Ishikawa (cell line): ENCODE measurements at regions not wholly inside any gene's neighbourhood (a gene's known extent, or its start where the extent isn't known, plus 50 kb on each side); places are given as distances from the start of the nearest gene placed in this dataset.

Experiments
- CEBPB ChIP-seq: IDR thresholded peaks from 2 replicates; pipeline ENCODE4 v1.6.1; 2012
- CREB1 ChIP-seq: IDR thresholded peaks from 2 replicates; pipeline ENCODE4 v1.6.1; 2012; ENCODE audit warnings: low read depth
- EGR1 ChIP-seq: IDR thresholded peaks from 2 replicates; pipeline ENCODE4 v1.6.1; 2012
- EP300 ChIP-seq: IDR thresholded peaks from 2 replicates; pipeline ENCODE4 v1.6.1; 2012; ENCODE audit warnings: borderline replicate concordance
- FOXM1 ChIP-seq: IDR thresholded peaks from 2 replicates; pipeline ENCODE4 v1.6.1; 2012; ENCODE audit warnings: low read depth, borderline replicate concordance
- NFIC ChIP-seq: IDR thresholded peaks from 2 replicates; pipeline ENCODE4 v1.6.1; 2012
- RAD21 ChIP-seq: IDR thresholded peaks from 2 replicates; pipeline ENCODE4 v1.6.1; 2012; ENCODE audit warnings: low read depth
- REST ChIP-seq: IDR thresholded peaks from 2 replicates; pipeline ENCODE4 v1.6.1; 2012; ENCODE audit warnings: low read depth, mild to moderate bottlenecking
- TAF1 ChIP-seq: IDR thresholded peaks from 2 replicates; pipeline ENCODE4 v1.6.1; 2012; ENCODE audit warnings: low read depth, mild to moderate bottlenecking
- TCF12 ChIP-seq: IDR thresholded peaks from 2 replicates; pipeline ENCODE4 v1.6.1; 2012; ENCODE audit warnings: low read depth
- TEAD4 ChIP-seq: IDR thresholded peaks from 2 replicates; pipeline ENCODE4 v1.6.1; 2012
- YY1 ChIP-seq: IDR thresholded peaks from 2 replicates; pipeline ENCODE4 v1.6.1; 2012; ENCODE audit warnings: low read depth
- ZBTB7A ChIP-seq: IDR thresholded peaks from 2 replicates; pipeline ENCODE4 v1.6.1; 2012; ENCODE audit warnings: low read depth
- TF ChIP-seq, protein P1 (sequence below): IDR thresholded peaks from 2 replicates; pipeline ENCODE4 v1.6.1; 2012
- TF ChIP-seq, protein P2 (sequence below): IDR thresholded peaks from 2 replicates; pipeline ENCODE4 v1.6.1; 2012

- TF ChIP-seq FOXM1 (no peak), TEAD4 (no peak), REST (no peak), EGR1 (no peak), RAD21 (no peak), EP300 (no peak), CEBPB (no peak), NFIC (no peak), ZBTB7A (no peak), YY1 (no peak), TAF1 (no peak), CREB1 (no peak), TCF12 (no peak)
- TF ChIP-seq, protein P1, sequence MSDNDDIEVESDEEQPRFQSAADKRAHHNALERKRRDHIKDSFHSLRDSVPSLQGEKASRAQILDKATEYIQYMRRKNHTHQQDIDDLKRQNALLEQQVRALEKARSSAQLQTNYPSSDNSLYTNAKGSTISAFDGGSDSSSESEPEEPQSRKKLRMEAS: no peak
- TF ChIP-seq, protein P2, sequence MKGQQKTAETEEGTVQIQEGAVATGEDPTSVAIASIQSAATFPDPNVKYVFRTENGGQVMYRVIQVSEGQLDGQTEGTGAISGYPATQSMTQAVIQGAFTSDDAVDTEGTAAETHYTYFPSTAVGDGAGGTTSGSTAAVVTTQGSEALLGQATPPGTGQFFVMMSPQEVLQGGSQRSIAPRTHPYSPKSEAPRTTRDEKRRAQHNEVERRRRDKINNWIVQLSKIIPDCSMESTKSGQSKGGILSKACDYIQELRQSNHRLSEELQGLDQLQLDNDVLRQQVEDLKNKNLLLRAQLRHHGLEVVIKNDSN: no peak
Observed at GRCh38 chr2:167686691-167687090, 560.7 kb downstream of the STK39 start.

- TF ChIP-seq TEAD4 (no peak), CEBPB (no peak)
Observed at GRCh38 chr2:167681234-167682015, 566.0 kb downstream of the STK39 start.

DNA sequence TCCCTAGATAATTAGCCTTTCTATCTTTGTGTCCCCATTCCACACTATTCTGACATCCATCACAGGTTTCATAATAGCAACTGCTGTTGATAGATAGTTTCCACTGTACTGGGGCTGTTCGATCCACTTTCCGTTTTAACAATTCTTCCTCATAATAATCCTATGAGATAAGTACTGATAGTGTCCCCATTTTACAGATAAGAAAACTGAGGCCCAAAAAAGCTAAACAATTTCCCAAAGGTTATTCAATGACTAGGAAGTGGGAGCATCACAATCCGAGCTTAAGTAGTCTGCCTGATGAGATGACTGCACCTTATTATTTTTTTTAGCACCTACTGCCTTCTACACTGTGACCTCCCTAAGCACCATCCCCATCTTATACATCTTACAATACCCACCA is 569.2 kb downstream of the STK39 start:
- TF ChIP-seq YY1 (no peak), RAD21 (no peak)

- no peak for TF ChIP-seq CEBPB
- no peak for TF ChIP-seq EGR1
- no peak for TF ChIP-seq TEAD4
- TF ChIP-seq YY1: no peak
- no peak for TF ChIP-seq TCF12
- no peak for TF ChIP-seq REST
- TF ChIP-seq NFIC: no peak
- TF ChIP-seq, protein P2: no peak
- TF ChIP-seq FOXM1: no peak
- TF ChIP-seq RAD21: no peak
- TF ChIP-seq, protein P1: no peak
Observed at GRCh38 chr2:167675906-167676305, 571.5 kb downstream of the STK39 start.

- TF ChIP-seq YY1: no peak
Observed at GRCh38 chr2:167670588-167670987, 576.8 kb downstream of the STK39 start.

DNA sequence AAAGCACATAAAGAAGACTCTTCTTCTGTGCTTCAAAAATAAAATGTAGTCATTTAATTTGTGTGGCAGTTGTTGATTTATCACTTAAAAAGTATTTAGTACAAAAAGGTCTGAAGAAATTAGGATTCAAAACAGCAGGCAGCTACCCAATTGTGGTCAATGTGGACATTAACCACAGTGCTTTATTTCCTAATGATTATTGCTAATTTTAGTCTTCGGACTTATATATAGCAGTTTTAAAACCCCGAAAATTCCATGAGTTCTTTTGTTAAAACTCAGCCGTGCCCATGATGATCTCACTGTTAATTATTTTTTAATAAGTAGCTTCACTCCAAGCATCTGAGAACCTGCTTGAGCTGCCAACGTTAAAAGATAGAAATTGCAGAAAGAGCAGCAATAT is 594.3 kb downstream of the STK39 start:
- TF ChIP-seq TAF1 (no peak), NFIC (no peak), REST (no peak), ZBTB7A (no peak), CREB1 (no peak), YY1 (no peak), FOXM1 (no peak)
- TF ChIP-seq, protein P2: no peak
